ENCODE measurements at regions not wholly inside any gene's neighbourhood (a gene's known extent, or its start where the extent isn't known, plus 50 kb on each side); places are given as distances from the start of the nearest gene placed in this dataset.

DNA sequence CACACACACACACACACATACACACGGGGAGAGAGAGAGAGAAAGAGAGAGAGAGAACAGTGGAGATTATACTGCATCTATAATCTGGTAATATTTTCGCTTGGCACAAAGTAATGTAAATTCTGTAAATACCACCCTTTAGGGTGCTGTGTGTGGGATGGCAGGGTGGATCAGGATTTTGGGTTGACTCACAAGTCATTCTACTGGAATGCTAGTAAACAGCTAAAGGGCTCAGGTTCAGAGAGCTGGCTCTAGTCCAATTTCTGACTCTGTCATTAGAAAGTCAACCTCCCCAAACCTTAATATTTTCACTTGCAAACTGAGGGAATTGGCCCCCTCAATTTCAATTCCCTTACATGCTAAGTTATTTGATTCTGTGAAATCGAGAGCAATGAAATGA lies 308.3 kb downstream of the TSN start:
- ChIA-PET CTCF (no interaction called here), POLR2A (no interaction called here)
- ATAC-seq (no peak), DNase-seq (no peak)
- Mint-ChIP-seq H3K27me3 (ENCODE audit: low read depth) (no peaks in the 10 kb centered on the region), H3K4me3 (no peak overlapping the region), H3K9me3 (ENCODE audit: insufficient read depth) (no peaks in the 10 kb centered on the region), H3K36me3 (ENCODE audit: low read depth) (no peaks in the 10 kb centered on the region), H3K4me1 (ENCODE audit: low read depth) (no peaks in the 10 kb centered on the region), H3K27ac (no peak overlapping the region)

- no peaks in the 10 kb centered on the region for H3K4me1 Mint-ChIP-seq (ENCODE audit: low read depth)
- DNase-seq (no peak), ATAC-seq (no peak)
- CTCF ChIA-PET, result no interaction called here
- H3K27ac Mint-ChIP-seq, result no peak overlapping the region
- H3K4me3 Mint-ChIP-seq, result no peak overlapping the region
- H3K9me3 Mint-ChIP-seq (ENCODE audit: insufficient read depth), result no peaks in the 10 kb centered on the region
- H3K36me3 Mint-ChIP-seq (ENCODE audit: low read depth), result no peaks in the 10 kb centered on the region
- POLR2A ChIA-PET, result no interaction called here
- no peaks in the 10 kb centered on the region for H3K27me3 Mint-ChIP-seq (ENCODE audit: low read depth)
Measured at GRCh38 chr2:122070241-122070731, 314.8 kb downstream of the TSN start.

DNA sequence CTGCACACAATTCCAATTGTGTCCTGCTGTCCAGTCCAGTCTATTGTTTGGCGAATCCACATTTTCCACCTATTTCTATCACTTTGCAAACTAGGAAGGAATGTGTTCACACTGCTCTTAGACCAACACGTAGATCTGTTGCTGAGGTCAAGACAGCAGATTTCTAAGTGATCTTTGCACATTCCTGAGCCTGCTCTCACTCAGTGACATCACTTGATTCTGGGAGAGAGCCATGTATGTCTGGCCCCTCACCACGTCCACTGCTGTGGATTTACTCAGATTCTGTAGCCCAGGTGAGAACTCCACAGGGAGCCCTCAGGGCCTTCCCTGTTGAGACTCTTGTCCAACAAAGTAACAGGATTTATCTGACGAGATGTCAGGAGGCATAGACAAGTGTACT lies 317.2 kb downstream of the TSN start:
- no peaks in the 10 kb centered on the region for H3K27me3 Mint-ChIP-seq (ENCODE audit: low read depth)

GRCh38 chr2:122074201-122074600 lies 318.8 kb downstream of the TSN start:
- ATAC-seq (no peak), DNase-seq (no peak)
- Mint-ChIP-seq H3K27me3 (ENCODE audit: low read depth) (no peaks in the 10 kb centered on the region), H3K4me3 (no peak overlapping the region), H3K36me3 (ENCODE audit: low read depth) (no peaks in the 10 kb centered on the region), H3K9me3 (ENCODE audit: insufficient read depth) (no peaks in the 10 kb centered on the region), H3K27ac (no peak overlapping the region), H3K4me1 (ENCODE audit: low read depth) (no peaks in the 10 kb centered on the region)
- ChIA-PET POLR2A (no interaction called here), CTCF (no interaction called here)

More for the DNA sequence above, 317.2 kb downstream of the TSN start:
- no peaks in the 10 kb centered on the region for H3K36me3 Mint-ChIP-seq (ENCODE audit: low read depth)
- no peak overlapping the region for H3K27ac Mint-ChIP-seq
- CTCF ChIA-PET, result no interaction called here
- H3K9me3 Mint-ChIP-seq (ENCODE audit: insufficient read depth), result no peaks in the 10 kb centered on the region
- POLR2A ChIA-PET, result no interaction called here
- DNase-seq (no peak), ATAC-seq (no peak)
- H3K4me3 Mint-ChIP-seq, result no peak overlapping the region
- no peaks in the 10 kb centered on the region for H3K4me1 Mint-ChIP-seq (ENCODE audit: low read depth)

DNA sequence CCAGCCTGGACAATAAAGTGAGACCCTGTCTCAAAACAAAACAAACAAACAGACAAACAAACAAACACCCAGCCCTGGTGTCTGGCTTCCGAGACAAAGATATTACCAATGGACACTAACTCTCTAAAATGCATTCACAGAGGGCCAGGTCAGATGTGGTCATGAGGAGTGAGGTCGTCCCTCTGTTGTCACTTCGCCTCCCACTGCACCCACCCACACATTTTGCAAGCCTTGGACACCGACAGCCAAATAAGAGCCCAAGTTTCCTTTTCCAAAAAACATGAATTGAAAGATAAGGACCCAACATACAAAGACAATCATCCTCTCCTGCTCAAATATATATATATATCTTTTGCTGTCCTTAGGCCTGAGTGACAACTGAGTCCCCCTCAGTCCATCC lies 319.9 kb downstream of the TSN start:
- no peak for ATAC-seq
- Mint-ChIP-seq H3K4me3 (no peak overlapping the region), H3K27me3 (ENCODE audit: low read depth) (no peaks in the 10 kb centered on the region), H3K4me1 (ENCODE audit: low read depth) (no peaks in the 10 kb centered on the region), H3K9me3 (ENCODE audit: insufficient read depth) (no peaks in the 10 kb centered on the region), H3K27ac (no peak overlapping the region), H3K36me3 (ENCODE audit: low read depth) (no peaks in the 10 kb centered on the region)
- POLR2A ChIA-PET, result no interaction called here
- CTCF ChIA-PET, result no interaction called here
- DNase-seq, result no peak

- ChIA-PET CTCF (no interaction called here), POLR2A (no interaction called here)
- H3K27ac Mint-ChIP-seq, result no peak overlapping the region
- DNase-seq (no peak), ATAC-seq (no peak)
- H3K4me1 Mint-ChIP-seq (ENCODE audit: low read depth), result no peaks in the 10 kb centered on the region
- H3K27me3 Mint-ChIP-seq (ENCODE audit: low read depth), result no peaks in the 10 kb centered on the region
- H3K36me3 Mint-ChIP-seq (ENCODE audit: low read depth), result no peaks in the 10 kb centered on the region
- no peak overlapping the region for H3K4me3 Mint-ChIP-seq
- H3K9me3 Mint-ChIP-seq (ENCODE audit: insufficient read depth), result no peaks in the 10 kb centered on the region
Measured at GRCh38 chr2:122077114-122077513, 321.7 kb downstream of the TSN start.

DNA sequence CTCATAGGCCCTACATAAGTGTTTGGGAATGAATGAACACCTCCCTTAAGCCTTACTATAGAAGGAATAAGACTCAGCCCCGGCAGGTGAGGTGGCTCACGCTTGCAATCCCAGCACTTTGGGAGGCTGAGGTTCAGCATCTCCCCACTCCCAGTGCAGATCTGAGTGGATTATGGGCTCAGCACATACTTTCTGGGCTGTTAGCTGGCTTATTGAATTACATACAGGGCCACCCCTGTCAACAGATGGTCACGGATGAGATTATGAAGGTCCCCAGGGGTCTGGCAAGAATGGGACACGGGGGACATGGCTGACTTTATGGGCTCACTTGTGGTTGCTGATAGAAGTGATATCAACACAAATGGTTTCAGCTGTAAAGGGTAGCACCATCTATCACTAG lies 322.3 kb downstream of the TSN start:
- ChIA-PET CTCF (no interaction called here), POLR2A (no interaction called here)
- ATAC-seq (no peak), DNase-seq (no peak)
- no peaks in the 10 kb centered on the region for H3K27me3 Mint-ChIP-seq (ENCODE audit: low read depth)
- no peaks in the 10 kb centered on the region for H3K36me3 Mint-ChIP-seq (ENCODE audit: low read depth)
- no peak overlapping the region for H3K27ac Mint-ChIP-seq
- H3K4me1 Mint-ChIP-seq (ENCODE audit: low read depth), result no peaks in the 10 kb centered on the region
- H3K9me3 Mint-ChIP-seq (ENCODE audit: insufficient read depth), result no peaks in the 10 kb centered on the region
- H3K4me3 Mint-ChIP-seq, result no peak overlapping the region

- Mint-ChIP-seq H3K36me3 (ENCODE audit: low read depth) (no peaks in the 10 kb centered on the region), H3K4me3 (no peak overlapping the region), H3K27me3 (ENCODE audit: low read depth) (no peaks in the 10 kb centered on the region), H3K27ac (no peak overlapping the region), H3K4me1 (ENCODE audit: low read depth) (no peaks in the 10 kb centered on the region), H3K9me3 (ENCODE audit: insufficient read depth) (no peaks in the 10 kb centered on the region)
- ATAC-seq (no peak), DNase-seq (no peak)
- CTCF ChIA-PET, result no interaction called here
- POLR2A ChIA-PET, result no interaction called here
Measured at GRCh38 chr2:122078451-122078850, 323.0 kb downstream of the TSN start.

GRCh38 chr2:122079844-122080243 lies 324.4 kb downstream of the TSN start:
- Mint-ChIP-seq H3K36me3 (ENCODE audit: low read depth) (no peaks in the 10 kb centered on the region), H3K27me3 (ENCODE audit: low read depth) (no peaks in the 10 kb centered on the region), H3K4me3 (no peak overlapping the region), H3K27ac (no peak overlapping the region), H3K9me3 (ENCODE audit: insufficient read depth) (no peaks in the 10 kb centered on the region), H3K4me1 (ENCODE audit: low read depth) (no peaks in the 10 kb centered on the region)
- ChIA-PET CTCF (interaction anchor here (1.0 kb wide), 1 partner anchor 11 kb away, joined by 3 read pairs; no protein-coding TSS in a partner anchor), POLR2A (no interaction called here)
- no peak for ATAC-seq
- no peak for DNase-seq

GRCh38 chr2:122080316-122080715 lies 324.9 kb downstream of the TSN start:
- DNase-seq, result no peak
- Mint-ChIP-seq H3K36me3 (ENCODE audit: low read depth) (no peaks in the 10 kb centered on the region), H3K4me3 (no peak overlapping the region), H3K9me3 (ENCODE audit: insufficient read depth) (no peaks in the 10 kb centered on the region), H3K4me1 (ENCODE audit: low read depth) (no peaks in the 10 kb centered on the region), H3K27ac (no peak overlapping the region), H3K27me3 (ENCODE audit: low read depth) (no peaks in the 10 kb centered on the region)
- CTCF ChIA-PET, result interaction anchor here (1.0 kb wide), 1 partner anchor 11 kb away, joined by 3 read pairs; no protein-coding TSS in a partner anchor
- POLR2A ChIA-PET, result no interaction called here
- no peak for ATAC-seq

GRCh38 chr2:122080871-122081270 lies 325.4 kb downstream of the TSN start:
- H3K9me3 Mint-ChIP-seq (ENCODE audit: insufficient read depth), result no peaks in the 10 kb centered on the region
- H3K4me3 Mint-ChIP-seq, result no peak overlapping the region
- H3K4me1 Mint-ChIP-seq (ENCODE audit: low read depth), result no peaks in the 10 kb centered on the region
- H3K36me3 Mint-ChIP-seq (ENCODE audit: low read depth), result no peaks in the 10 kb centered on the region
- ATAC-seq (no peak), DNase-seq (no peak)
- H3K27me3 Mint-ChIP-seq (ENCODE audit: low read depth), result no peaks in the 10 kb centered on the region
- CTCF ChIA-PET, result interaction anchor here (1.0 kb wide), 1 partner anchor 10 kb away, joined by 3 read pairs; no protein-coding TSS in a partner anchor
- POLR2A ChIA-PET, result no interaction called here
- H3K27ac Mint-ChIP-seq, result no peak overlapping the region

DNA sequence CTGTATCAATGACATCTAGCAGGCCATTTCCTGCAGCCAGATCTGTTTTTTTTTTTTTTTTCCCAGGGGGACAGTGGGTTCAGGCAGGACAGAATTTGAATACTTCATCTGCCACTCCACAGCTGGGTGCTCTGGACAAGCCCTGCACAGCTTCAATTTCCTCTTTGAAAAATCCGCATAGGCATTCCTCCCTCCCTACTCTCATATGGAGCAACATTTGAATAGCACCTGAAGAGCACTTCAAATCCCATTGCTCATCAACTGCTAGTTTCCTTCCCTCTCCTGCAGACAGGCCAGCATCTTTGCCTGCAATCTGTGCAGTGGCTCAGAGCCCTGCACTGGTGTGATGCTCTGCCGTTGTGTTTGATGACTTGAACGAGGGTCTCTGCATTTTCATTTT lies 326.3 kb downstream of the TSN start:
- ChIA-PET POLR2A (no interaction called here), CTCF (no interaction called here)
- H3K4me1 Mint-ChIP-seq (ENCODE audit: low read depth), result no peaks in the 10 kb centered on the region
- H3K9me3 Mint-ChIP-seq (ENCODE audit: insufficient read depth), result no peaks in the 10 kb centered on the region
- DNase-seq, result no peak
- H3K27me3 Mint-ChIP-seq (ENCODE audit: low read depth), result no peaks in the 10 kb centered on the region
- ATAC-seq, result no peak
- H3K27ac Mint-ChIP-seq, result no peak overlapping the region
- no peaks in the 10 kb centered on the region for H3K36me3 Mint-ChIP-seq (ENCODE audit: low read depth)
- H3K4me3 Mint-ChIP-seq, result no peak overlapping the region

DNA sequence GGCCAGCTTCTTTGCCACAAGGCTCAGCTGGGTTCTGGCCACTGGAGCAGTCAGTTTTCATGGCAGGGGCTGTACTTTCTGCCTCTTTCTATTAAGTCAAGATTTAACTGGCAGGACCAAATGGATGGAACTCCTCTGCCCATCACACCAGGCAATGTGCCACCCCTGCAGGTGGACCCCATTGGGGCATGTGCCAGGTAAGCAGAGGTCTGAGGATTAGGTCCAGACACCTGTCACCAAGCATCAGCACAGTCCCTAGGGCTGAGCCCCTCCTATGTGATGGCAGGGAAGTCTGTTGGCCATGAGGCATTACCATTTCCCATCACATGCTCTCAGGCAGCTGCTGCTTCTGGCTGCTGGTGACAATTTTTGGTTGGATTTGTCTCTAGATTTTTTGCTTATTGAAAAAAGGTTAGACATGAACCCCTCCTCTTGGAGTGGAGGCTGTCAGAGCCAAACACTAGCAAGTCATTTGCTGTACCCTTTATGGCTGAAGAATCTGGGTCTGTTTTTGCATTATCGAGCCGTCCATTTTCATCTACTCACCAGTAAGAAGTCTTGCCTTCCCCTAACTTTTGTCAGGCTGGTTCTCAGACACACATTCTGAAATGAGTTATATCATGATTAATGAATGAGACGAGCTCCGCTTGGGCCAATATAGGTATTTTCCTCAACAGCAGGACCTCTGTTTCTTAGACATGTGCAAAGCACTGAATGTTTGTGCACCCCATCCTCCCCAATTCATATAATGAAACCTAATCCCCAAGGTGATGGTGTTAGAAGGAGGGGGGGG lies 328.0 kb downstream of the TSN start:
- Mint-ChIP-seq H3K27me3 (ENCODE audit: low read depth) (no peaks in the 10 kb centered on the region), H3K4me1 (ENCODE audit: low read depth) (no peaks in the 10 kb centered on the region), H3K36me3 (ENCODE audit: low read depth) (no peaks in the 10 kb centered on the region), H3K4me3 (no peak overlapping the region), H3K27ac (no peak overlapping the region), H3K9me3 (ENCODE audit: insufficient read depth) (no peaks in the 10 kb centered on the region)
- CTCF ChIA-PET, result no interaction called here
- POLR2A ChIA-PET, result no interaction called here
- ATAC-seq (no peak), DNase-seq (no peak)

All from activated CD8-positive, alpha-beta T cell treated with anti-CD3 and anti-CD28 coated beads, Interleukin-2, amount 10 ng/mL, durations not matched to agents 7 days and 5 days (primary cell).